HepG2 (cell line): ENCODE measurements at regions not wholly inside any gene's neighbourhood (a gene's known extent, or its start where the extent isn't known, plus 50 kb on each side); places are given as distances from the start of the nearest gene placed in this dataset.

Source experiments
- ATAC-seq: fragments of 200-7000 bp; cut with Tn5 transposase; 3 replicates; pipeline ENCODE4 v1.9.1; 2020; ENCODE audit warnings: mild to moderate bottlenecking, moderate library complexity
- BruUV-seq: library from RNA; stranded (reverse); fragments of 400-500 nt; replicated peaks from 2 replicates; lab custom pipeline; 2021; lab: Mats Ljungman, UMichigan
- CTCF ChIA-PET: fragments of 300-600 bp; formaldehyde crosslinking; extraction: SDS; loops from one replicate; lab custom pipeline; 2021; ENCODE audit warnings: low total read pairs, inconsistent platforms, low intra/inter-chr PET ratio; lab: Yijun Ruan, JAX
- POLR2A ChIA-PET: fragments of 350-600 bp; sonication (Branson Sonifier 250); formaldehyde crosslinking; loops from one replicate; lab custom pipeline; 2020; ENCODE audit warnings: antibody characterized with exemption, inconsistent platforms; lab: Yijun Ruan, JAX
- DNase-seq: peaks from one replicate; pipeline ENCODE4 v3.0.0-alpha.2; 2015; ENCODE audit warnings: low spot score
- FAIRE-seq: peaks from 3 replicates; lab custom pipeline; 2011; peaks lifted over from hg19 to GRCh38; lab: Jason Lieb, UNC
- H2AFZ ChIP-seq: one replicate; pipeline ENCODE4 v1.6.1; 2011; ENCODE audit warnings: low read length, inconsistent platforms
- H3K27ac ChIP-seq: fragments of 300-600 bp; 3 replicates; pipeline ENCODE4 v1.8.0; 2011; ENCODE audit warnings: mixed run types, mild to moderate bottlenecking, mixed read lengths, low read length, inconsistent platforms; ENCODE audit not compliant: insufficient read depth; ENCODE audit errors: extremely low read length
- H3K27me3 ChIP-seq, 2 experiments: fragments of 200-600 bp in 1 of 2; 2 replicates in 1 of 2; 3 replicates in 1 of 2; pipeline versions ENCODE4 v1.6.0 to v1.8.0; 2011; ENCODE audit warnings: low read length in 2 of 2, mild to moderate bottlenecking in 2 of 2, moderate library complexity in 2 of 2, inconsistent platforms in 1 of 2; ENCODE audit not compliant: insufficient read depth in 2 of 2, control insufficient read depth in 1 of 2
- H3K36me3 ChIP-seq, 2 experiments: fragments of 200-600 bp in 1 of 2; replicated peaks in 1 of 2; 2 replicates in 1 of 2; 3 replicates in 1 of 2; pipeline versions ENCODE4 v1.5.1 to v1.8.0; 2011; ENCODE audit warnings: low read length in 2 of 2, inconsistent platforms in 1 of 2; ENCODE audit not compliant: insufficient read depth in 2 of 2, control insufficient read depth in 1 of 2
- H3K4me1 ChIP-seq: 2 replicates; pipeline ENCODE4 v1.5.1; 2012; ENCODE audit warnings: low read length, inconsistent platforms; ENCODE audit not compliant: insufficient read depth
- H3K4me2 ChIP-seq: 2 replicates; pipeline ENCODE4 v1.6.0; 2011; ENCODE audit warnings: low read depth, low read length, inconsistent platforms
- H3K4me3 ChIP-seq, 3 experiments: fragments of 200-600 bp in 1 of 3; sonication (generic), shearing (Covaris generic) in 1 of 3; replicated peaks in 1 of 3; 2 replicates each; pipeline ENCODE4 v1.5.1; 2011 to 2016; ENCODE audit warnings: low read length in 3 of 3, inconsistent platforms in 2 of 3, low read depth in 2 of 3, mild to moderate bottlenecking in 2 of 3, control low read depth in 1 of 3, mixed read lengths in 1 of 3; ENCODE audit not compliant: insufficient read depth in 1 of 3
- H3K79me2 ChIP-seq: one replicate; pipeline ENCODE4 v1.6.1; 2011; ENCODE audit warnings: low read length, inconsistent platforms; ENCODE audit not compliant: insufficient read depth
- H3K9ac ChIP-seq: 2 replicates; pipeline ENCODE4 v1.6.0; 2011; ENCODE audit warnings: mild to moderate bottlenecking, low read depth, low read length, inconsistent platforms; ENCODE audit not compliant: insufficient read depth
- H3K9me3 ChIP-seq: 2 replicates; pipeline ENCODE4 v1.5.1; 2012; ENCODE audit warnings: mild to moderate bottlenecking, low read length
- H4K20me1 ChIP-seq: 2 replicates; pipeline ENCODE4 v1.6.0; 2011; ENCODE audit warnings: inconsistent platforms, mild to moderate bottlenecking, low read length, moderate library complexity; ENCODE audit not compliant: insufficient read depth
- ARHGAP35 ChIP-seq: sonication (generic); formaldehyde crosslinking; IDR thresholded peaks from 2 replicates; pipeline ENCODE4 v1.9.0; 2022; ENCODE audit warnings: mild to moderate bottlenecking, inconsistent platforms, moderate library complexity, missing genetic modification reagents, borderline replicate concordance
- ARNT2 ChIP-seq: sonication (generic); formaldehyde crosslinking; IDR thresholded peaks from 2 replicates; pipeline ENCODE4 v1.8.0; 2022; ENCODE audit warnings: mild to moderate bottlenecking, low read depth, missing genetic modification reagents, moderate library complexity
- CBX1 ChIP-seq: IDR thresholded peaks from one replicate; pipeline ENCODE4 v1.6.1; 2016; ENCODE audit warnings: antibody characterized with exemption, low read depth
- EHMT2 ChIP-seq: fragments of 200-600 bp; sonication (generic); IDR thresholded peaks from 2 replicates; pipeline ENCODE4 v1.7.0; 2017; ENCODE audit warnings: antibody characterized with exemption, low read depth, low read length, borderline replicate concordance
- FOXK1 ChIP-seq: sonication (generic); formaldehyde crosslinking; IDR thresholded peaks from 2 replicates; pipeline ENCODE4 v1.4.0; 2020; ENCODE audit warnings: low read depth, missing genetic modification reagents, borderline replicate concordance
- HMG20A ChIP-seq: IDR thresholded peaks from 2 replicates; pipeline ENCODE4 v1.6.1; 2016; ENCODE audit warnings: borderline replicate concordance
- NONO ChIP-seq, 2 experiments: fragments of 450-650 bp in 1 of 2; sonication (generic) in 1 of 2; formaldehyde crosslinking in 1 of 2; IDR thresholded peaks in 1 of 2; conservative IDR thresholded peaks in 1 of 2; 2 replicates each; pipeline versions ENCODE4 v1.6.1 to v1.8.0; 2017 to 2022; ENCODE audit warnings: mild to moderate bottlenecking in 1 of 2, missing genetic modification reagents in 1 of 2, moderate library complexity in 1 of 2
- PATZ1 ChIP-seq: sonication (generic); formaldehyde crosslinking; IDR thresholded peaks from 2 replicates; pipeline ENCODE4 v1.4.0; 2020; ENCODE audit warnings: missing genetic modification reagents
- SCMH1 ChIP-seq: sonication (generic); formaldehyde crosslinking; IDR thresholded peaks from 2 replicates; pipeline ENCODE4 v1.9.0; 2021; ENCODE audit warnings: missing genetic modification reagents, mild to moderate bottlenecking, borderline replicate concordance
- STAT5B ChIP-seq: sonication (generic); formaldehyde crosslinking; IDR thresholded peaks from 2 replicates; pipeline ENCODE4 v1.4.0; 2020; ENCODE audit warnings: missing genetic modification reagents
- ZNF230 ChIP-seq: sonication (generic); formaldehyde crosslinking; IDR thresholded peaks from 2 replicates; pipeline ENCODE4 v1.4.0; 2020; ENCODE audit warnings: mild to moderate bottlenecking, missing genetic modification reagents
- ZNF260 ChIP-seq: sonication (generic); formaldehyde crosslinking; IDR thresholded peaks from 2 replicates; pipeline ENCODE4 v1.4.0; 2020; ENCODE audit warnings: missing genetic modification reagents, low read depth, mild to moderate bottlenecking, borderline replicate concordance
- ZNF530 ChIP-seq: sonication (generic); formaldehyde crosslinking; IDR thresholded peaks from 2 replicates; pipeline ENCODE4 v1.5.0; 2020; ENCODE audit warnings: low read depth, mild to moderate bottlenecking, missing genetic modification reagents
- ZNF644 ChIP-seq: IDR thresholded peaks from 2 replicates; pipeline ENCODE4 v1.6.1; 2016; ENCODE audit warnings: low read depth
- WGBS: methylation state at CpG from one replicate; pipeline ENCODE4 v1.1.6; 2017; ENCODE audit warnings: low lambda C conversion rate; 5-methylcytosine and 5-hydroxymethylcytosine counted together
- in situ Hi-C: cut with HindIII; loops from 2 replicates; pipeline ENCODE4 v1.10.0; 2017; ENCODE audit warnings: low pct_unique_long_range_greater_than_20kb; ENCODE audit not compliant: extremely low pct_ligation_motif_present
- intact Hi-C: fragments of 100-400 bp; cut with micrococcal nuclease; formaldehyde crosslinking; loops from one replicate; pipeline ENCODE4 v1.10.0; 2022; ENCODE audit not compliant: unreplicated experiment
- TF ChIP-seq, protein P1 (sequence below): sonication (generic); formaldehyde crosslinking; IDR thresholded peaks from 2 replicates; pipeline ENCODE4 v1.4.0; 2020; ENCODE audit warnings: missing genetic modification reagents, mild to moderate bottlenecking, borderline replicate concordance

GRCh38 chr5:174235221-174236011, 189.9 kb downstream of the NSG2 start:
- FAIRE-seq, result no peak
- DNase-seq, result no peak
- no peaks in the 10 kb centered on the region; the same call in 1 of the 2 replicates for H3K9me3 ChIP-seq
- H3K4me3 ChIP-seq, result no peak overlapping the region
- WGBS, result 18% methylated on average over 12 of the region's 12 CpGs
- H3K4me1 ChIP-seq, result no peaks in the 10 kb centered on the region
- in situ Hi-C loops (no loop called here), intact Hi-C loops (no loop called here)
- ChIA-PET CTCF (no interaction called here), POLR2A (no interaction called here)
- no peak overlapping the region for H3K4me2 ChIP-seq
- BruUV-seq, result no TSS peak
- H2AFZ ChIP-seq, result no peak overlapping the region
- no peak overlapping the region for H3K9ac ChIP-seq
- no peaks in the 10 kb centered on the region for H3K36me3 ChIP-seq
- no peak for ATAC-seq
- no peaks in the 10 kb centered on the region for H3K79me2 ChIP-seq
- TF ChIP-seq CBX1 (no peak), PATZ1 (CRISPR knock-in tag) (no peak), ZNF260 (CRISPR knock-in tag) (no peak), EHMT2 (no peak), FOXK1 (CRISPR knock-in tag) (no peak), ZNF530 (CRISPR knock-in tag) (no peak), HMG20A (CRISPR knock-in tag) (no peak), NONO (IDR thresholded peaks at IDR 0.05) (no peak), NONO (CRISPR knock-in tag; conservative IDR thresholded peaks at IDR 0.05) (no peak), SCMH1 (CRISPR knock-in tag) (no peak), STAT5B (CRISPR knock-in tag) (no peak), ZNF644 (CRISPR knock-in tag) (no peak), ZNF230 (no peak), ARHGAP35 (CRISPR knock-in tag) (no peak), ARNT2 (CRISPR knock-in tag) (no peak)
- TF ChIP-seq, protein P1, sequence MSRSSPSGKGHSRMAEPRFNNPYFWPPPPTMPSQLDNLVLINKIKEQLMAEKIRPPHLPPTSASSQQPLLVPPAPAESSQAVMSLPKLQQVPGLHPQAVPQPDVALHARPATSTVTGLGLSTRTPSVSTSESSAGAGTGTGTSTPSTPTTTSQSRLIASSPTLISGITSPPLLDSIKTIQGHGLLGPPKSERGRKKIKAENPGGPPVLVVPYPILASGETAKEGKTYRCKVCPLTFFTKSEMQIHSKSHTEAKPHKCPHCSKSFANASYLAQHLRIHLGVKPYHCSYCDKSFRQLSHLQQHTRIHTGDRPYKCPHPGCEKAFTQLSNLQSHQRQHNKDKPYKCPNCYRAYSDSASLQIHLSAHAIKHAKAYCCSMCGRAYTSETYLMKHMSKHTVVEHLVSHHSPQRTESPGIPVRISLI (CRISPR knock-in tag), result no peak
- H4K20me1 ChIP-seq, result no peaks in the 10 kb centered on the region
- H3K27me3 ChIP-seq, result no peaks in the 10 kb centered on the region
- H3K27ac ChIP-seq, result no peak overlapping the region
